ENCODE measurements at regions not wholly inside any gene's neighbourhood (a gene's known extent, or its start where the extent isn't known, plus 50 kb on each side); places are given as distances from the start of the nearest gene placed in this dataset.

GRCh38 chr11:69562302-69562701 lies 78.7 kb upstream of the CCND1 start:
- TF ChIP-seq SP1 (IDR thresholded peaks at IDR 0.05) = no peak
- no peak for TF ChIP-seq FOXK2 (IDR thresholded peaks at IDR 0.05)
- no peak for TF ChIP-seq ARNT (IDR thresholded peaks at IDR 0.05)
- no peak for TF ChIP-seq ELF4 (IDR thresholded peaks at IDR 0.05)
- TF ChIP-seq SUZ12 (IDR thresholded peaks at IDR 0.05) = no peak
- no peak for TF ChIP-seq PKNOX1 (IDR thresholded peaks at IDR 0.05)
- TF ChIP-seq CTBP1 (IDR thresholded peaks at IDR 0.05; ENCODE audit: borderline replicate concordance) = no peak
- TF ChIP-seq HDGF (IDR thresholded peaks at IDR 0.05; ENCODE audit: borderline replicate concordance) = no peak
- TF ChIP-seq BHLHE40 (IDR thresholded peaks at IDR 0.05; ENCODE audit: borderline replicate concordance) = no peak
- TF ChIP-seq TARDBP (IDR thresholded peaks at IDR 0.05) = no peak
- no peak for TF ChIP-seq ZNF384 (IDR thresholded peaks at IDR 0.05)
- TF ChIP-seq LEF1 (IDR thresholded peaks at IDR 0.05; ENCODE audit: borderline replicate concordance) = no peak
- no peak for TF ChIP-seq FOXA1 (IDR thresholded peaks at IDR 0.05)
- TF ChIP-seq NFRKB (IDR thresholded peaks at IDR 0.05) = no peak
- no peak for TF ChIP-seq L3MBTL2 (conservative IDR thresholded peaks at IDR 0.05)
- no peak for TF ChIP-seq FOXM1 (IDR thresholded peaks at IDR 0.05; ENCODE audit: borderline replicate concordance)
- CTCF ChIA-PET = no interaction called here
- no peak for DNase-seq (ENCODE audit: extremely low spot score)
- POLR2A ChIA-PET = no interaction called here

- no peak for DNase-seq (ENCODE audit: extremely low spot score)
- TF ChIP-seq SUZ12 (IDR thresholded peaks at IDR 0.05) (no peak), HDGF (IDR thresholded peaks at IDR 0.05; ENCODE audit: borderline replicate concordance) (no peak), ARNT (IDR thresholded peaks at IDR 0.05) (no peak), L3MBTL2 (conservative IDR thresholded peaks at IDR 0.05) (no peak), BHLHE40 (IDR thresholded peaks at IDR 0.05; ENCODE audit: borderline replicate concordance) (no peak), NFRKB (IDR thresholded peaks at IDR 0.05) (no peak), SP1 (IDR thresholded peaks at IDR 0.05) (no peak), TARDBP (IDR thresholded peaks at IDR 0.05) (no peak), LEF1 (IDR thresholded peaks at IDR 0.05; ENCODE audit: borderline replicate concordance) (no peak), PKNOX1 (IDR thresholded peaks at IDR 0.05) (no peak), FOXK2 (IDR thresholded peaks at IDR 0.05) (no peak), ELF4 (IDR thresholded peaks at IDR 0.05) (no peak), ZNF384 (IDR thresholded peaks at IDR 0.05) (no peak), FOXA1 (IDR thresholded peaks at IDR 0.05) (no peak), CTBP1 (IDR thresholded peaks at IDR 0.05; ENCODE audit: borderline replicate concordance) (no peak)
- ChIA-PET POLR2A (no interaction called here), CTCF (no interaction called here)
These were observed 78.1 kb upstream of the CCND1 start for GRCh38 chr11:69562816-69563215.

GRCh38 chr11:69563306-69563705 lies 77.7 kb upstream of the CCND1 start:
- no peak for DNase-seq (ENCODE audit: extremely low spot score)
- CTCF ChIA-PET = no interaction called here
- TF ChIP-seq ZNF384 (IDR thresholded peaks at IDR 0.05) (no peak), FOXA1 (IDR thresholded peaks at IDR 0.05) (no peak), FOXK2 (IDR thresholded peaks at IDR 0.05) (no peak), CTBP1 (IDR thresholded peaks at IDR 0.05; ENCODE audit: borderline replicate concordance) (no peak), TARDBP (IDR thresholded peaks at IDR 0.05) (no peak), FOXM1 (IDR thresholded peaks at IDR 0.05; ENCODE audit: borderline replicate concordance) (no peak), SP1 (IDR thresholded peaks at IDR 0.05) (no peak), NFRKB (IDR thresholded peaks at IDR 0.05) (no peak), HDGF (IDR thresholded peaks at IDR 0.05; ENCODE audit: borderline replicate concordance) (no peak), L3MBTL2 (conservative IDR thresholded peaks at IDR 0.05) (no peak), BHLHE40 (IDR thresholded peaks at IDR 0.05; ENCODE audit: borderline replicate concordance) (no peak), SUZ12 (IDR thresholded peaks at IDR 0.05) (no peak), ELF4 (IDR thresholded peaks at IDR 0.05) (no peak), PKNOX1 (IDR thresholded peaks at IDR 0.05) (no peak), LEF1 (IDR thresholded peaks at IDR 0.05; ENCODE audit: borderline replicate concordance) (no peak), ARNT (IDR thresholded peaks at IDR 0.05) (no peak)
- POLR2A ChIA-PET = no interaction called here

GRCh38 chr11:69563946-69564775 lies 76.8 kb upstream of the CCND1 start:
- TF ChIP-seq HDGF (IDR thresholded peaks at IDR 0.05; ENCODE audit: borderline replicate concordance) = no peak
- POLR2A ChIA-PET = no interaction called here
- DNase-seq (ENCODE audit: extremely low spot score) = no peak
- CTCF ChIA-PET = no interaction called here

GRCh38 chr11:69566001-69566400 lies 75.0 kb upstream of the CCND1 start:
- CTCF ChIA-PET = no interaction called here
- POLR2A ChIA-PET = no interaction called here
- no peak for DNase-seq (ENCODE audit: extremely low spot score)
- TF ChIP-seq FOXA1 (IDR thresholded peaks at IDR 0.05) (no peak), FOXM1 (IDR thresholded peaks at IDR 0.05; ENCODE audit: borderline replicate concordance) (no peak), ARNT (IDR thresholded peaks at IDR 0.05) (no peak)

GRCh38 chr11:69567951-69568808 lies 72.8 kb upstream of the CCND1 start:
- ChIA-PET POLR2A (no interaction called here), CTCF (no interaction called here)
- DNase-seq (ENCODE audit: extremely low spot score) = no peak
- TF ChIP-seq CTBP1 (IDR thresholded peaks at IDR 0.05; ENCODE audit: borderline replicate concordance) (no peak), FOXM1 (IDR thresholded peaks at IDR 0.05; ENCODE audit: borderline replicate concordance) (no peak), FOXK2 (IDR thresholded peaks at IDR 0.05) (no peak), LEF1 (IDR thresholded peaks at IDR 0.05; ENCODE audit: borderline replicate concordance) (no peak), SP1 (IDR thresholded peaks at IDR 0.05) (no peak), TARDBP (IDR thresholded peaks at IDR 0.05) (no peak), BHLHE40 (IDR thresholded peaks at IDR 0.05; ENCODE audit: borderline replicate concordance) (no peak), SUZ12 (IDR thresholded peaks at IDR 0.05) (no peak), ELF4 (IDR thresholded peaks at IDR 0.05) (no peak), HDGF (IDR thresholded peaks at IDR 0.05; ENCODE audit: borderline replicate concordance) (no peak), PKNOX1 (IDR thresholded peaks at IDR 0.05) (no peak), FOXA1 (IDR thresholded peaks at IDR 0.05) (no peak), ARNT (IDR thresholded peaks at IDR 0.05) (no peak), NFRKB (IDR thresholded peaks at IDR 0.05) (no peak)
